SK-N-SH treated with all-trans-retinoic acid at 6 μM for 48 hours (cell line): ENCODE measurements at regions not wholly inside any gene's neighbourhood (a gene's known extent, or its start where the extent isn't known, plus 50 kb on each side); places are given as distances from the start of the nearest gene placed in this dataset.

ENCODE experiments used
- ATAC-seq: fragments of 200-7000 bp; cut with Tn5 transposase; 3 replicates; pipeline ENCODE4 v1.9.1; 2020; ENCODE audit warnings: mild to moderate bottlenecking, moderate library complexity
- ARNTL ChIP-seq: fragments of 450-650 bp; formaldehyde crosslinking; IDR thresholded peaks from 2 replicates; pipeline ENCODE4 v1.5.0; 2020; ENCODE audit warnings: low read depth, mild to moderate bottlenecking, moderate library complexity, borderline replicate concordance
- BACH2 ChIP-seq: fragments of 250-450 bp; sonication (Bioruptor Pico); IDR thresholded peaks from 2 replicates; pipeline ENCODE4 v1.9.0; 2021; ENCODE audit warnings: mild to moderate bottlenecking, borderline replicate concordance
- CREB5 ChIP-seq: fragments of 250-450 bp; sonication (Bioruptor Pico); IDR thresholded peaks from 2 replicates; pipeline ENCODE4 v1.5.1; 2020; ENCODE audit warnings: low read depth, mild to moderate bottlenecking, moderate library complexity
- CSDC2 ChIP-seq: fragments of 250-450 bp; sonication (Bioruptor Pico); IDR thresholded peaks from 2 replicates; pipeline ENCODE4 v1.5.0; 2020; ENCODE audit warnings: mild to moderate bottlenecking, moderate library complexity
- CSRNP3 ChIP-seq: fragments of 250-450 bp; sonication (Bioruptor Pico); IDR thresholded peaks from 2 replicates; pipeline ENCODE4 v1.5.1; 2021; ENCODE audit warnings: mild to moderate bottlenecking, moderate library complexity
- GLIS3 ChIP-seq: fragments of 250-450 bp; sonication (Bioruptor Pico); IDR thresholded peaks from 2 replicates; pipeline ENCODE4 v1.5.0; 2020; ENCODE audit warnings: mild to moderate bottlenecking, moderate library complexity
- ISL1 ChIP-seq: fragments of 250-450 bp; sonication (Bioruptor Pico); IDR thresholded peaks from 2 replicates; pipeline ENCODE4 v2.1.2; 2022; ENCODE audit warnings: mild to moderate bottlenecking, moderate library complexity
- OSR1 ChIP-seq: fragments of 250-450 bp; sonication (Bioruptor Pico); IDR thresholded peaks from 2 replicates; pipeline ENCODE4 v1.8.0; 2022; ENCODE audit warnings: moderate library complexity, mild to moderate bottlenecking, inconsistent platforms
- PATZ1 ChIP-seq: fragments of 250-450 bp; sonication (Bioruptor Pico); IDR thresholded peaks from 2 replicates; pipeline ENCODE4 v1.8.0; 2020; ENCODE audit warnings: mild to moderate bottlenecking, moderate library complexity, borderline replicate concordance
- POU6F1 ChIP-seq: fragments of 250-450 bp; sonication (Bioruptor Pico); IDR thresholded peaks from 2 replicates; pipeline ENCODE4 v1.8.0; 2021; ENCODE audit warnings: low read depth, mild to moderate bottlenecking, moderate library complexity, borderline replicate concordance
- PPARA ChIP-seq: fragments of 250-450 bp; sonication (Bioruptor Pico); IDR thresholded peaks from 2 replicates; pipeline ENCODE4 v1.5.0; 2020; ENCODE audit warnings: mild to moderate bottlenecking, borderline replicate concordance
- RARB ChIP-seq: fragments of 250-450 bp; sonication (Bioruptor Pico); IDR thresholded peaks from 2 replicates; pipeline ENCODE4 v1.8.0; 2021; ENCODE audit warnings: mild to moderate bottlenecking, moderate library complexity
- SNAI2 ChIP-seq: fragments of 250-450 bp; sonication (Bioruptor Pico); IDR thresholded peaks from 2 replicates; pipeline ENCODE4 v1.5.0; 2020; ENCODE audit warnings: mild to moderate bottlenecking, moderate library complexity
- TCF4 ChIP-seq: fragments of 250-450 bp; sonication (Bioruptor Pico); IDR thresholded peaks from 2 replicates; pipeline ENCODE4 v1.8.0; 2021; ENCODE audit warnings: mild to moderate bottlenecking, moderate library complexity, borderline replicate concordance
- TOX ChIP-seq: fragments of 250-450 bp; sonication (Bioruptor Pico); IDR thresholded peaks from 2 replicates; pipeline ENCODE4 v1.8.0; 2021; ENCODE audit warnings: mild to moderate bottlenecking, moderate library complexity, borderline replicate concordance
- TSHZ2 ChIP-seq: fragments of 250-450 bp; sonication (Bioruptor Pico); IDR thresholded peaks from 2 replicates; pipeline ENCODE4 v1.5.0; 2020; ENCODE audit warnings: mild to moderate bottlenecking, moderate library complexity
- ZC3H10 ChIP-seq: fragments of 250-450 bp; sonication (Bioruptor Pico); IDR thresholded peaks from 2 replicates; pipeline ENCODE4 v1.5.1; 2021; ENCODE audit warnings: mild to moderate bottlenecking, moderate library complexity
- ZFP30 ChIP-seq: fragments of 450-650 bp; formaldehyde crosslinking; IDR thresholded peaks from 2 replicates; pipeline ENCODE4 v1.5.0; 2022; ENCODE audit warnings: mild to moderate bottlenecking, moderate library complexity
- ZNF565 ChIP-seq: fragments of 450-650 bp; formaldehyde crosslinking; conservative IDR thresholded peaks from 2 replicates; pipeline ENCODE4 v1.5.0; 2020; ENCODE audit warnings: low read depth, mild to moderate bottlenecking, moderate library complexity
- ZNF70 ChIP-seq: fragments of 450-650 bp; formaldehyde crosslinking; IDR thresholded peaks from 2 replicates; pipeline ENCODE4 v1.5.0; 2020; ENCODE audit warnings: mild to moderate bottlenecking, moderate library complexity
- ZNF8 ChIP-seq: fragments of 450-650 bp; formaldehyde crosslinking; IDR thresholded peaks from 2 replicates; pipeline ENCODE4 v1.5.0; 2020; ENCODE audit warnings: mild to moderate bottlenecking, moderate library complexity

GRCh38 chr18:34483198-34483597, 226.9 kb upstream of the DTNA start:
- ATAC-seq: no peak

GRCh38 chr18:34491719-34492118, 218.4 kb upstream of the DTNA start:
- TF ChIP-seq RARB (CRISPR knock-in tag): no peak
- TF ChIP-seq ZNF565 (CRISPR knock-in tag): no peak
- TF ChIP-seq SNAI2 (CRISPR knock-in tag): no peak
- TF ChIP-seq CREB5 (CRISPR knock-in tag): no peak
- TF ChIP-seq TOX (CRISPR knock-in tag): no peak
- TF ChIP-seq CSDC2 (CRISPR knock-in tag): no peak
- TF ChIP-seq CSRNP3 (CRISPR knock-in tag): no peak
- no peak for TF ChIP-seq PPARA
- TF ChIP-seq ZNF70 (CRISPR knock-in tag): no peak
- no peak for TF ChIP-seq ZC3H10
- no peak for TF ChIP-seq PATZ1
- no peak for TF ChIP-seq TCF4 (CRISPR knock-in tag)

More at GRCh38 chr18:34483198-34483597, 226.9 kb upstream of the DTNA start:
- TF ChIP-seq ZC3H10 (no peak), ZNF565 (CRISPR knock-in tag) (no peak), PATZ1 (no peak), PPARA (no peak), BACH2 (CRISPR knock-in tag) (no peak), ZNF8 (no peak), ISL1 (CRISPR knock-in tag) (no peak), POU6F1 (CRISPR knock-in tag) (no peak), ZFP30 (no peak), ARNTL (CRISPR knock-in tag) (no peak), TOX (CRISPR knock-in tag) (no peak), GLIS3 (CRISPR knock-in tag) (no peak)

GRCh38 chr18:34492652-34493051, 217.4 kb upstream of the DTNA start:
- ATAC-seq: no peak
- no peak for TF ChIP-seq OSR1 (CRISPR knock-in tag)
- no peak for TF ChIP-seq ZNF565 (CRISPR knock-in tag)
- TF ChIP-seq POU6F1 (CRISPR knock-in tag): no peak
- no peak for TF ChIP-seq ZC3H10
- no peak for TF ChIP-seq ARNTL (CRISPR knock-in tag)
- TF ChIP-seq ISL1 (CRISPR knock-in tag): no peak
- TF ChIP-seq TOX (CRISPR knock-in tag): no peak
- TF ChIP-seq TSHZ2 (CRISPR knock-in tag): no peak
- TF ChIP-seq CSDC2 (CRISPR knock-in tag): no peak
- TF ChIP-seq ZNF8: no peak
- TF ChIP-seq ZNF70 (CRISPR knock-in tag): no peak
- no peak for TF ChIP-seq CSRNP3 (CRISPR knock-in tag)

More at GRCh38 chr18:34491719-34492118, 218.4 kb upstream of the DTNA start:
- ATAC-seq: no peak
